H9 (cell line): ENCODE measurements at regions not wholly inside any gene's neighbourhood (a gene's known extent, or its start where the extent isn't known, plus 50 kb on each side); places are given as distances from the start of the nearest gene placed in this dataset.

Experiments
- DNase-seq: peaks from one replicate; pipeline ENCODE4 v3.0.0-alpha.2; 2017
- H2AFZ ChIP-seq: one replicate; pipeline ENCODE4 v1.6.1; 2013; ENCODE audit warnings: mild to moderate bottlenecking, low read length, control low read depth, moderate library complexity
- H2AK5ac ChIP-seq: 2 replicates; pipeline ENCODE4 v1.6.1; 2013; ENCODE audit warnings: low read length, control low read depth, mixed read lengths; ENCODE audit not compliant: insufficient read length
- H2BK120ac ChIP-seq: one replicate; pipeline ENCODE4 v1.6.1; 2013; ENCODE audit warnings: low read depth, mild to moderate bottlenecking, low read length, control low read depth, inconsistent platforms; ENCODE audit not compliant: poor library complexity, severe bottlenecking
- H2BK12ac ChIP-seq: 2 replicates; pipeline ENCODE4 v1.6.1; 2013; ENCODE audit warnings: low read length, control low read depth, mixed read lengths, low read depth; ENCODE audit not compliant: insufficient read length
- H2BK15ac ChIP-seq: 2 replicates; pipeline ENCODE4 v1.6.1; 2013; ENCODE audit warnings: low read depth, low read length, control low read depth
- H2BK20ac ChIP-seq: one replicate; pipeline ENCODE4 v1.6.1; 2013; ENCODE audit warnings: low read depth, mild to moderate bottlenecking, low read length, control low read depth, inconsistent platforms; ENCODE audit not compliant: poor library complexity, severe bottlenecking
- H2BK5ac ChIP-seq: 2 replicates; pipeline ENCODE4 v1.6.1; 2013; ENCODE audit warnings: low read length, control low read depth, mixed read lengths; ENCODE audit not compliant: insufficient read length
- H3K14ac ChIP-seq: 2 replicates; pipeline ENCODE4 v1.6.1; 2013; ENCODE audit warnings: low read length, control low read depth; ENCODE audit not compliant: insufficient read depth
- H3K18ac ChIP-seq: 2 replicates; pipeline ENCODE4 v1.6.1; 2013; ENCODE audit warnings: low read depth, mild to moderate bottlenecking, mixed read lengths, low read length, control low read depth; ENCODE audit not compliant: insufficient read length
- H3K23ac ChIP-seq: 2 replicates; pipeline ENCODE4 v1.6.1; 2013; ENCODE audit warnings: low read length, control low read depth, mixed read lengths, low read depth; ENCODE audit not compliant: insufficient read length
- H3K23me2 ChIP-seq: 2 replicates; pipeline ENCODE4 v1.6.1; 2013; ENCODE audit warnings: low read depth, mild to moderate bottlenecking, mixed read lengths, low read length, control low read depth; ENCODE audit not compliant: insufficient read length, poor library complexity, severe bottlenecking
- H3K27ac ChIP-seq: 2 replicates; pipeline ENCODE4 v1.5.1; 2013; ENCODE audit warnings: low read length, control low read depth, mixed read lengths, low read depth; ENCODE audit not compliant: insufficient read length
- H3K27me3 ChIP-seq: 2 replicates; pipeline ENCODE4 v1.6.1; 2013; ENCODE audit warnings: low read length, control low read depth, inconsistent platforms; ENCODE audit not compliant: insufficient read depth
- H3K4ac ChIP-seq: 2 replicates; pipeline ENCODE4 v1.6.1; 2013; ENCODE audit warnings: low read depth, mild to moderate bottlenecking, control low read depth, inconsistent platforms, low read length, moderate library complexity
- H3K4me1 ChIP-seq: 2 replicates; pipeline ENCODE4 v1.6.1; 2013; ENCODE audit warnings: low read length, control low read depth, inconsistent platforms; ENCODE audit not compliant: insufficient read depth
- H3K4me2 ChIP-seq: 2 replicates; pipeline ENCODE4 v1.6.1; 2013; ENCODE audit warnings: low read length, control low read depth, mixed read lengths; ENCODE audit not compliant: insufficient read length, insufficient read depth
- H3K56ac ChIP-seq: 2 replicates; pipeline ENCODE4 v1.6.1; 2013; ENCODE audit warnings: low read depth, mild to moderate bottlenecking, mixed read lengths, low read length, control low read depth; ENCODE audit not compliant: insufficient read length
- H3K79me1 ChIP-seq: 2 replicates; pipeline ENCODE4 v1.6.1; 2013; ENCODE audit warnings: low read depth, mild to moderate bottlenecking, moderate library complexity, low read length, control low read depth, inconsistent platforms; ENCODE audit not compliant: insufficient read depth, poor library complexity, severe bottlenecking
- H3K79me2 ChIP-seq: 2 replicates; pipeline ENCODE4 v1.6.1; 2013; ENCODE audit warnings: low read length, control low read depth, inconsistent platforms; ENCODE audit not compliant: insufficient read depth
- H3K9ac ChIP-seq: 2 replicates; pipeline ENCODE4 v1.6.1; 2013; ENCODE audit warnings: low read length, control low read depth, mixed read lengths; ENCODE audit not compliant: insufficient read length; ENCODE audit errors: extremely low read depth
- H3K9me3 ChIP-seq: one replicate; pipeline ENCODE4 v1.6.1; 2013; ENCODE audit warnings: low read depth, low read length, inconsistent platforms; ENCODE audit not compliant: control insufficient read depth
- H3T11ph ChIP-seq: one replicate; pipeline ENCODE4 v1.6.1; 2013; ENCODE audit warnings: mild to moderate bottlenecking, low read length, control low read depth, inconsistent platforms
- H4K20me1 ChIP-seq: one replicate; pipeline ENCODE4 v1.6.1; 2013; ENCODE audit not compliant: control insufficient read depth, insufficient read length, insufficient read depth
- H4K5ac ChIP-seq: 2 replicates; pipeline ENCODE4 v1.6.1; 2013; ENCODE audit warnings: low read depth, mild to moderate bottlenecking, mixed read lengths, low read length, control low read depth; ENCODE audit not compliant: insufficient read length
- H4K8ac ChIP-seq: replicated peaks from 2 replicates; pipeline ENCODE4 v1.6.1; 2013; ENCODE audit warnings: low read length, control low read depth, mixed read lengths, low read depth; ENCODE audit not compliant: insufficient read length
- H4K91ac ChIP-seq: 2 replicates; pipeline ENCODE4 v1.6.1; 2013; ENCODE audit warnings: low read depth, mild to moderate bottlenecking, moderate library complexity, mixed read lengths, low read length, control low read depth; ENCODE audit not compliant: insufficient read length
- H3K27ac Mint-ChIP-seq, 3 experiments: 2 replicates in 2 of 3; 3 replicates in 1 of 3; pipeline ENCODE4 v1.8.0; 2020 to 2021; ENCODE audit warnings: mixed read lengths in 3 of 3, mild to moderate bottlenecking in 1 of 3, moderate library complexity in 1 of 3
- H3K27me3 Mint-ChIP-seq: 2 replicates; pipeline ENCODE4 v1.8.0; 2021; ENCODE audit warnings: low read depth, mild to moderate bottlenecking, moderate library complexity, mixed read lengths
- H3K36me3 Mint-ChIP-seq, 3 experiments: 2 replicates in 2 of 3; 3 replicates in 1 of 3; pipeline ENCODE4 v1.8.0; 2020 to 2021; ENCODE audit warnings: low read depth in 3 of 3, mixed read lengths in 3 of 3; ENCODE audit not compliant: insufficient read depth in 1 of 3
- H3K4me1 Mint-ChIP-seq, 2 experiments: 2 replicates each; pipeline ENCODE4 v1.8.0; 2020; ENCODE audit warnings: mixed read lengths in 2 of 2
- H3K4me3 Mint-ChIP-seq, 2 experiments: 2 replicates in 1 of 2; 3 replicates in 1 of 2; pipeline ENCODE4 v1.8.0; 2020 to 2021; ENCODE audit warnings: mild to moderate bottlenecking in 2 of 2, mixed read lengths in 2 of 2, moderate library complexity in 1 of 2
- H3K9me3 Mint-ChIP-seq, 2 experiments: 2 replicates in 1 of 2; 3 replicates in 1 of 2; pipeline ENCODE4 v1.8.0; 2020; ENCODE audit warnings: mild to moderate bottlenecking in 2 of 2, mixed read lengths in 2 of 2, moderate library complexity in 1 of 2
- WGBS: extraction: QIAGEN DNeasy Blood & Tissue Kit; methylation state at CpG from one replicate; pipeline ENCODE4 v1.1.7; 2013; ENCODE audit warnings: missing lambda C conversion rate, low lambda C conversion rate, mixed read lengths; ENCODE audit not compliant: insufficient read length; ENCODE audit errors: extremely low coverage; 5-methylcytosine and 5-hydroxymethylcytosine counted together
- TF ChIP-seq, protein P1 (sequence below): fragments of 200-600 bp; sonication (generic); conservative IDR thresholded peaks from 3 replicates; pipeline ENCODE4 v1.8.0; 2021; ENCODE audit warnings: antibody characterized with exemption, mild to moderate bottlenecking

DNA sequence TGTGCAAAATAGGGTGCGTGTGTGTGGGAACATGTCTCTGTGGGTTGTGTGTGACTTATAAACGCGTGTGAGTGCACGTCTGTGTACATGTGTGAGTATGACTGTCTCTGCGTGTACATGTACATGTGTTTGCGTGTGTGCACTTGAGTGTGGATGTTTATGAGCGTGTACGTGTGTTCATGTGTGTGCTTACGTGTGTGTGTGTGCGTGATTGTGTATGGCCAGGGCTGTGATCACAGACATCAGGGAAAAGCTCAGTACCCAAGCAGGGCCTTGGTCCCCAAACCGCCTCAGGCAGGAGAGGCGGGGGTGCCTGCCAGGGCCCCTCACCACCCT is 326.3 kb upstream of the DIO3 start:
- TF ChIP-seq, protein P1, sequence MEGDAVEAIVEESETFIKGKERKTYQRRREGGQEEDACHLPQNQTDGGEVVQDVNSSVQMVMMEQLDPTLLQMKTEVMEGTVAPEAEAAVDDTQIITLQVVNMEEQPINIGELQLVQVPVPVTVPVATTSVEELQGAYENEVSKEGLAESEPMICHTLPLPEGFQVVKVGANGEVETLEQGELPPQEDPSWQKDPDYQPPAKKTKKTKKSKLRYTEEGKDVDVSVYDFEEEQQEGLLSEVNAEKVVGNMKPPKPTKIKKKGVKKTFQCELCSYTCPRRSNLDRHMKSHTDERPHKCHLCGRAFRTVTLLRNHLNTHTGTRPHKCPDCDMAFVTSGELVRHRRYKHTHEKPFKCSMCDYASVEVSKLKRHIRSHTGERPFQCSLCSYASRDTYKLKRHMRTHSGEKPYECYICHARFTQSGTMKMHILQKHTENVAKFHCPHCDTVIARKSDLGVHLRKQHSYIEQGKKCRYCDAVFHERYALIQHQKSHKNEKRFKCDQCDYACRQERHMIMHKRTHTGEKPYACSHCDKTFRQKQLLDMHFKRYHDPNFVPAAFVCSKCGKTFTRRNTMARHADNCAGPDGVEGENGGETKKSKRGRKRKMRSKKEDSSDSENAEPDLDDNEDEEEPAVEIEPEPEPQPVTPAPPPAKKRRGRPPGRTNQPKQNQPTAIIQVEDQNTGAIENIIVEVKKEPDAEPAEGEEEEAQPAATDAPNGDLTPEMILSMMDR: no peak
- H3K27ac Mint-ChIP-seq: no peak overlapping the region
- H3K27ac ChIP-seq: no peak overlapping the region
- no peak overlapping the region for H2BK12ac ChIP-seq
- H2BK20ac ChIP-seq: no peak overlapping the region
- no peak overlapping the region for H4K8ac ChIP-seq
- WGBS: no CpG with 5 or more reads among the region's 12 CpGs
- no peak overlapping the region; a peak in 1 of 5 replicates for H3K4me3 Mint-ChIP-seq
- H2AK5ac ChIP-seq: no peak overlapping the region
- H3K4me2 ChIP-seq: no peak overlapping the region
- H3K4me1 Mint-ChIP-seq: peaks cover 7 to 32% of the 10 kb centered on the region in 2 experiments
- no peak overlapping the region for H2BK5ac ChIP-seq
- no peak overlapping the region for H3K23ac ChIP-seq
- H2AFZ ChIP-seq: no peak overlapping the region
- H3K9me3 Mint-ChIP-seq: no peaks in the 10 kb centered on the region
- H3K23me2 ChIP-seq: no peaks in the 10 kb centered on the region
- H3K27me3 Mint-ChIP-seq: peaks cover 6% of the 10 kb centered on the region
- no peaks in the 10 kb centered on the region for H3K27me3 ChIP-seq
- no peak overlapping the region for H3K14ac ChIP-seq
- no peak overlapping the region for H3K18ac ChIP-seq
- H3K9ac ChIP-seq: no peak overlapping the region
- H4K20me1 ChIP-seq: no peaks in the 10 kb centered on the region
- no peaks in the 10 kb centered on the region for H3K9me3 ChIP-seq
- H4K91ac ChIP-seq: no peak overlapping the region
- H2BK15ac ChIP-seq: no peak overlapping the region
- H3K79me2 ChIP-seq: no peaks in the 10 kb centered on the region
- no peaks in the 10 kb centered on the region for H3K4me1 ChIP-seq
- H3T11ph ChIP-seq: no peak overlapping the region
- no peaks in the 10 kb centered on the region for H3K79me1 ChIP-seq
- no peak overlapping the region for H3K56ac ChIP-seq
- no peak overlapping the region for H2BK120ac ChIP-seq
- DNase-seq: no peak
- no peaks in the 10 kb centered on the region for H3K36me3 Mint-ChIP-seq
- no peak overlapping the region for H3K4ac ChIP-seq
- H4K5ac ChIP-seq: no peak overlapping the region
